Prostate gland (tissue), 2 donors: ENCODE measurements at regions not wholly inside any gene's neighbourhood (a gene's known extent, or its start where the extent isn't known, plus 50 kb on each side); places are given as distances from the start of the nearest gene placed in this dataset.

Source experiments
- DNase-seq: peaks from one replicate; pipeline ENCODE4 v3.0.0-alpha.2; 2019; ENCODE audit warnings: low spot score
- H3K27ac ChIP-seq, 2 donors: fragments of 200-600 bp; sonication (generic); 2 replicates each; pipeline ENCODE4 v1.5.1; 2017 to 2019
- H3K27me3 ChIP-seq: fragments of 200-600 bp; sonication (generic); replicated peaks from 2 replicates; pipeline ENCODE4 v1.5.1; 2019; ENCODE audit not compliant: insufficient read depth
- H3K36me3 ChIP-seq, 2 donors: fragments of 200-600 bp; sonication (generic); 1 replicate in 1 of 2; 2 replicates in 1 of 2; pipeline versions ENCODE4 v1.5.1 to v1.8.1; 2017 to 2019
- H3K4me1 ChIP-seq: fragments of 200-600 bp; sonication (generic); replicated peaks from 2 replicates; pipeline ENCODE4 v1.5.1; 2019
- H3K4me3 ChIP-seq, 2 donors: fragments of 200-600 bp; sonication (generic); 2 replicates each; pipeline ENCODE4 v1.5.1; 2017 to 2019
- H3K9me3 ChIP-seq: fragments of 200-600 bp; sonication (generic); 2 replicates; pipeline ENCODE4 v1.5.1; 2017
- CTCF ChIP-seq, 4 experiments: fragments of 200-600 bp in 2 of 4; fragments of 450-650 bp in 2 of 4; sonication (generic) in 2 of 4; IDR thresholded peaks; 1 replicate in 3 of 4; 2 replicates in 1 of 4; pipeline ENCODE4 v1.5.1; 2016 to 2019; ENCODE audit warnings: antibody characterized with exemption in 4 of 4, mild to moderate bottlenecking in 2 of 4, moderate library complexity in 2 of 4
- POLR2A ChIP-seq: fragments of 450-650 bp; IDR thresholded peaks from one replicate; pipeline ENCODE4 v1.6.1; 2016; ENCODE audit warnings: antibody characterized with exemption, mild to moderate bottlenecking
- POLR2AphosphoS5 ChIP-seq: sonication (generic); formaldehyde crosslinking; IDR thresholded peaks from one replicate; pipeline ENCODE4 v1.6.1; 2017; ENCODE audit warnings: antibody characterized with exemption
- WGBS: methylation state at CpG from one replicate; pipeline ENCODE4 v1.1.5; 2018; 5-methylcytosine and 5-hydroxymethylcytosine counted together
- intact Hi-C: fragments of 100-400 bp; cut with DNase I; formaldehyde crosslinking; loops from one replicate; pipeline ENCODE4 v1.14.2; 2022

- Histone ChIP-seq H3K9me3 (no peaks in the 10 kb centered on the region), H3K27me3 (no peaks in the 10 kb centered on the region), H3K4me3 (no peak overlapping the region), H3K4me1 (no peaks in the 10 kb centered on the region), H3K36me3 (no peaks in the 10 kb centered on the region), H3K27ac (no peak overlapping the region)
- TF ChIP-seq POLR2AphosphoS5 = no peak
- TF ChIP-seq POLR2A = no peak
- TF ChIP-seq CTCF (IDR thresholded peaks at IDR 0.05) = no peak
- WGBS = 100% methylated on average over 1 of the region's 1 CpG
- DNase-seq = no peak
- intact Hi-C loops = no loop called here
Measured at GRCh38 chr9:75447281-75447680, 359.0 kb downstream of the OSTF1 start.

GRCh38 chr9:75448281-75448680 is 360.0 kb downstream of the OSTF1 start:
- intact Hi-C loops = no loop called here
- H3K27ac ChIP-seq = no peak overlapping the region
- no peaks in the 10 kb centered on the region for H3K9me3 ChIP-seq
- no peaks in the 10 kb centered on the region for H3K27me3 ChIP-seq
- H3K4me3 ChIP-seq = no peak overlapping the region
- H3K36me3 ChIP-seq = no peaks in the 10 kb centered on the region
- no peak for DNase-seq
- H3K4me1 ChIP-seq = no peaks in the 10 kb centered on the region
- 55% methylated on average over 2 of the region's 2 CpGs for WGBS
- TF ChIP-seq POLR2AphosphoS5 (no peak), POLR2A (no peak), CTCF (IDR thresholded peaks at IDR 0.05) (no peak)

GRCh38 chr9:75448955-75449354 is 360.6 kb downstream of the OSTF1 start:
- TF ChIP-seq POLR2AphosphoS5 = no peak
- TF ChIP-seq POLR2A = no peak
- TF ChIP-seq CTCF (IDR thresholded peaks at IDR 0.05) = no peak
- intact Hi-C loops = no loop called here
- Histone ChIP-seq H3K4me3 (no peak overlapping the region), H3K4me1 (no peaks in the 10 kb centered on the region), H3K27me3 (no peaks in the 10 kb centered on the region), H3K36me3 (no peaks in the 10 kb centered on the region), H3K27ac (no peak overlapping the region), H3K9me3 (no peaks in the 10 kb centered on the region)
- DNase-seq = no peak
- WGBS = 100% methylated on average over 2 of the region's 2 CpGs

- H3K4me1 ChIP-seq = no peaks in the 10 kb centered on the region
Measured at GRCh38 chr9:75451045-75451444, 362.7 kb downstream of the OSTF1 start.

GRCh38 chr9:75451505-75451904 is 363.2 kb downstream of the OSTF1 start:
- TF ChIP-seq CTCF (IDR thresholded peaks at IDR 0.05) = no peak
- TF ChIP-seq POLR2AphosphoS5 = no peak
- TF ChIP-seq POLR2A = no peak
- H3K9me3 ChIP-seq = no peaks in the 10 kb centered on the region
- no peaks in the 10 kb centered on the region for H3K27me3 ChIP-seq
- H3K4me1 ChIP-seq = no peaks in the 10 kb centered on the region
- H3K4me3 ChIP-seq = no peak overlapping the region
- no peak overlapping the region for H3K27ac ChIP-seq
- H3K36me3 ChIP-seq = no peaks in the 10 kb centered on the region
- DNase-seq = no peak
- intact Hi-C loops = no loop called here

More at GRCh38 chr9:75451045-75451444, 362.7 kb downstream of the OSTF1 start:
- no peak for TF ChIP-seq POLR2AphosphoS5
- TF ChIP-seq POLR2A = no peak
- TF ChIP-seq CTCF (IDR thresholded peaks at IDR 0.05) = no peak
- WGBS = 23% methylated on average over 4 of the region's 4 CpGs
- Histone ChIP-seq H3K4me3 (no peak overlapping the region), H3K27me3 (no peaks in the 10 kb centered on the region), H3K9me3 (no peaks in the 10 kb centered on the region), H3K27ac (no peak overlapping the region), H3K36me3 (no peaks in the 10 kb centered on the region)
- DNase-seq = no peak
- intact Hi-C loops = no loop called here
